Ammon's horn (tissue), 1 donor: ENCODE measurements at regions not wholly inside any gene's neighbourhood (a gene's known extent, or its start where the extent isn't known, plus 50 kb on each side); places are given as distances from the start of the nearest gene placed in this dataset.

Experiments
- DNase-seq: peaks from one replicate; pipeline ENCODE4 v3.0.0-alpha.2; 2016; ENCODE audit warnings: low spot score

- no peak for DNase-seq
These were observed 104.1 kb upstream of the PTPN1 start for GRCh38 chr20:50405915-50406609.

- DNase-seq = no peak
These were observed 103.5 kb upstream of the PTPN1 start for GRCh38 chr20:50406610-50407136.

- no peak for DNase-seq
These were observed 101.4 kb upstream of the PTPN1 start for GRCh38 chr20:50408526-50409364.

GRCh38 chr20:50409495-50409894, 100.7 kb upstream of the PTPN1 start:
- no peak for DNase-seq

GRCh38 chr20:50410343-50410742, 99.8 kb upstream of the PTPN1 start:
- DNase-seq = no peak

GRCh38 chr20:50412069-50412468, 98.1 kb upstream of the PTPN1 start:
- no peak for DNase-seq

GRCh38 chr20:50412499-50412898, 97.7 kb upstream of the PTPN1 start:
- DNase-seq = no peak

GRCh38 chr20:50413088-50413500, 97.1 kb upstream of the PTPN1 start:
- DNase-seq = no peak

- DNase-seq = no peak
These were observed 95.1 kb upstream of the PTPN1 start for GRCh38 chr20:50415021-50415515.

- peak; percentile 97 for DNase-seq
These were observed 94.5 kb upstream of the PTPN1 start for GRCh38 chr20:50415516-50416268.

- DNase-seq = no peak
These were observed 93.7 kb upstream of the PTPN1 start for GRCh38 chr20:50416269-50417022.

- no peak for DNase-seq
These were observed 93.2 kb upstream of the PTPN1 start for GRCh38 chr20:50417023-50417329.

- DNase-seq = no peak
These were observed 92.5 kb upstream of the PTPN1 start for GRCh38 chr20:50417484-50418235.

- no peak for DNase-seq
These were observed 91.1 kb upstream of the PTPN1 start for GRCh38 chr20:50418890-50419642.

- no peak for DNase-seq
These were observed 89.8 kb upstream of the PTPN1 start for GRCh38 chr20:50420380-50420779.

GRCh38 chr20:50421356-50422340, 88.5 kb upstream of the PTPN1 start:
- no peak for DNase-seq

- no peak for DNase-seq
These were observed 86.4 kb upstream of the PTPN1 start for GRCh38 chr20:50423758-50424157.

- no peak for DNase-seq
These were observed 85.1 kb upstream of the PTPN1 start for GRCh38 chr20:50425076-50425475.
